ENCODE measurements at regions not wholly inside any gene's neighbourhood (a gene's known extent, or its start where the extent isn't known, plus 50 kb on each side); places are given as distances from the start of the nearest gene placed in this dataset.

DNA sequence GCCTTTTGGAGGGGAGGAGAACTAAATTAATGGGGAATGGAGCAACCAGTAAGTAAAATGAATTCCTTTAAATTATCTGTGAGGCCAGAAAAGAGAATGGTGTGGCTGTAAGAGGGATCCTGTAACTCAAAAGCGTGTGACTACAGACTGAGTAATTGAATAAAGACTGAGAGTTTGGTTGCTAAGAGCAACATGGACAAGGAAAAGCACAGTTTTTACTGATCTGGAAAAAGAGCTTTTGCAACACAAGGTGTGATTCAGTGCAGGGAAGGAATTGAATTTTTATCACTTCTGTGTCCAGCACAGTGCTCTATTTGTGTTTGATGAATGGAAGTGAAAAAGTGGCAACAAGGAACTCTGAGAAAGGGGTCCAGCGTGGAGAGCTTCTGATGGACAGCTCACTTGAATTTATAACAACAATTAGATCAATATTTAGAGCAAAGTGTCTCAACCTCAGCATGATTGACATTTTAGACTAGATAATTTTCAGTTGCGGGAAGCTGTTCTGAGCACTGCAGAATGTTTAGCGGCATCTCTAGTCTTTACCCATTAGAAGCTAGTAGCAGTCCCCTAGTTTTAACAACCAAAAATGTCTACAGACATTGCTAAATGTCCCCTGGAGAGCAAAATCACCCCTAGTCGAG lies 202.8 kb upstream of the BDNF start:
- TF ChIP-seq, protein P1, sequence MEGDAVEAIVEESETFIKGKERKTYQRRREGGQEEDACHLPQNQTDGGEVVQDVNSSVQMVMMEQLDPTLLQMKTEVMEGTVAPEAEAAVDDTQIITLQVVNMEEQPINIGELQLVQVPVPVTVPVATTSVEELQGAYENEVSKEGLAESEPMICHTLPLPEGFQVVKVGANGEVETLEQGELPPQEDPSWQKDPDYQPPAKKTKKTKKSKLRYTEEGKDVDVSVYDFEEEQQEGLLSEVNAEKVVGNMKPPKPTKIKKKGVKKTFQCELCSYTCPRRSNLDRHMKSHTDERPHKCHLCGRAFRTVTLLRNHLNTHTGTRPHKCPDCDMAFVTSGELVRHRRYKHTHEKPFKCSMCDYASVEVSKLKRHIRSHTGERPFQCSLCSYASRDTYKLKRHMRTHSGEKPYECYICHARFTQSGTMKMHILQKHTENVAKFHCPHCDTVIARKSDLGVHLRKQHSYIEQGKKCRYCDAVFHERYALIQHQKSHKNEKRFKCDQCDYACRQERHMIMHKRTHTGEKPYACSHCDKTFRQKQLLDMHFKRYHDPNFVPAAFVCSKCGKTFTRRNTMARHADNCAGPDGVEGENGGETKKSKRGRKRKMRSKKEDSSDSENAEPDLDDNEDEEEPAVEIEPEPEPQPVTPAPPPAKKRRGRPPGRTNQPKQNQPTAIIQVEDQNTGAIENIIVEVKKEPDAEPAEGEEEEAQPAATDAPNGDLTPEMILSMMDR (IDR thresholded peaks at IDR 0.05): no peak
- TF ChIP-seq POLR2A (IDR thresholded peaks at IDR 0.05) (no peak), POLR2AphosphoS5 (IDR thresholded peaks at IDR 0.05) (no peak), EP300 (IDR thresholded peaks at IDR 0.05; ENCODE audit: low read depth) (no peak)
